Stomach (tissue), 8 donors: ENCODE measurements at regions not wholly inside any gene's neighbourhood (a gene's known extent, or its start where the extent isn't known, plus 50 kb on each side); places are given as distances from the start of the nearest gene placed in this dataset.
A peak's percentile ranks its signal among the peaks of the same experiment; 100 is the strongest.
"Not testable (repeated sequence)": the region's sequence is repeated elsewhere in the genome, so short reads cannot be mapped to it uniquely, and the experiment has no call there.

Experiments
- DNase-seq, 2 donors: peaks; one replicate each; pipeline versions ENCODE4 v3.0.0 to v3.0.0-alpha.2; 2013 to 2019
- H3K27ac ChIP-seq, 5 donors: fragments of 200-600 bp in 4 of 5; sonication (generic) in 4 of 5; one replicate each; pipeline ENCODE4 v1.5.1; 2013 to 2019; ENCODE audit warnings: mild to moderate bottlenecking in 1 of 5, moderate library complexity in 1 of 5
- H3K27me3 ChIP-seq, 3 donors: fragments of 200-600 bp; sonication (generic); one replicate each; pipeline ENCODE4 v1.5.1; 2017 to 2019; ENCODE audit warnings: mixed run types in 1 of 3
- H3K36me3 ChIP-seq, 4 donors: fragments of 200-600 bp; sonication (generic); 1 replicate in 3 of 4; 2 replicates in 1 of 4; pipeline ENCODE4 v1.5.1; 2016 to 2019
- H3K4me1 ChIP-seq, 4 donors: fragments of 200-600 bp; sonication (generic); one replicate each; pipeline ENCODE4 v1.5.1; 2016 to 2019
- H3K4me3 ChIP-seq, 4 donors: fragments of 200-600 bp; sonication (generic) in 3 of 4; one replicate each; pipeline ENCODE4 v1.5.1; 2016 to 2019; ENCODE audit warnings: mild to moderate bottlenecking in 1 of 4
- H3K9me3 ChIP-seq, 4 donors: fragments of 200-600 bp; sonication (generic); one replicate each; pipeline ENCODE4 v1.5.1; 2016 to 2019
- CTCF ChIP-seq, 7 experiments: fragments of 450-650 bp in 4 of 7; fragments of 200-600 bp in 3 of 7; sonication (generic) in 3 of 7; IDR thresholded peaks; one replicate each; pipeline ENCODE4 v1.5.1; 2016 to 2019; ENCODE audit warnings: antibody characterized with exemption in 7 of 7, control low read depth in 2 of 7, mild to moderate bottlenecking in 1 of 7
- EP300 ChIP-seq: sonication (generic); formaldehyde crosslinking; IDR thresholded peaks from one replicate; pipeline ENCODE4 v1.6.1; 2017; ENCODE audit warnings: antibody characterized with exemption
- POLR2A ChIP-seq, 4 donors: fragments of 450-650 bp; IDR thresholded peaks; one replicate each; pipeline ENCODE4 v1.6.1; 2016; ENCODE audit warnings: antibody characterized with exemption in 4 of 4, control low read depth in 2 of 4, mild to moderate bottlenecking in 1 of 4, moderate library complexity in 1 of 4
- POLR2AphosphoS5 ChIP-seq, 3 donors: sonication (generic); formaldehyde crosslinking; IDR thresholded peaks; one replicate each; pipeline ENCODE4 v1.6.1; 2016; ENCODE audit warnings: antibody characterized with exemption in 3 of 3
- WGBS, 5 donors: extraction: QIAGEN DNeasy Blood & Tissue Kit in 3 of 5; methylation state at CpG; one replicate each; pipeline versions ENCODE4 v1.1.5 to v1.1.7; 2013 to 2018; 5-methylcytosine and 5-hydroxymethylcytosine counted together
- intact Hi-C: fragments of 100-400 bp; cut with DNase I; formaldehyde crosslinking; loops from one replicate; pipeline ENCODE4 v1.15.1; 2023; ENCODE audit warnings: low total_unique reads
- donor health status: healthy with polysubstance abuse.
- donor health status: Bipolar disorder and iron deficiency.
- donor health status: healthy.

GRCh38 chr6:139699911-139700310, 325.5 kb upstream of the CITED2 start:
- DNase-seq = no peak
- WGBS, 5 donors = 89 to 96% (median 95%) methylated on average over 1 of the region's 1 CpG
- Histone ChIP-seq H3K27ac (no peak overlapping the region), H3K9me3 (no peaks in the 10 kb centered on the region), H3K27me3 (no peaks in the 10 kb centered on the region), H3K4me1 (peaks cover 0 to 3% (median 0%) of the 10 kb centered on the region in 4 donors), H3K36me3 (no peaks in the 10 kb centered on the region), H3K4me3 (no peak overlapping the region)
- intact Hi-C loops = no loop called here
- TF ChIP-seq CTCF (IDR thresholded peaks at IDR 0.05) = no peak

- Histone ChIP-seq H3K4me1 (peaks cover 0 to 3% (median 0%) of the 10 kb centered on the region in 4 donors), H3K27ac (peak overlapping the region in 1 of 5 donors; percentile 38), H3K36me3 (no peaks in the 10 kb centered on the region), H3K27me3 (no peaks in the 10 kb centered on the region), H3K4me3 (no peak overlapping the region), H3K9me3 (no peaks in the 10 kb centered on the region)
- TF ChIP-seq EP300 (no peak), CTCF (IDR thresholded peaks at IDR 0.05) (no peak), POLR2A (IDR thresholded peaks at IDR 0.05) (no peak), POLR2AphosphoS5 (IDR thresholded peaks at IDR 0.05) (no peak)
- no peak for DNase-seq
- intact Hi-C loops = no loop called here
- WGBS, 5 donors = 50 to 67% (median 63%) methylated on average over 1 of the region's 1 CpG
Measured at GRCh38 chr6:139699335-139699734, 324.9 kb upstream of the CITED2 start.

GRCh38 chr6:139698526-139699176, 324.2 kb upstream of the CITED2 start:
- intact Hi-C loops = no loop called here
- 76 to 92% (median 89%) methylated on average over 3 of the region's 3 CpGs for WGBS, 5 donors
- peak in 1 of 2 donors; percentile 31 for DNase-seq
- Histone ChIP-seq H3K27ac (peak overlapping the region in 1 of 5 donors; percentile 38), H3K27me3 (no peaks in the 10 kb centered on the region), H3K36me3 (no peaks in the 10 kb centered on the region), H3K4me1 (peaks cover 0 to 3% (median 0%) of the 10 kb centered on the region in 4 donors), H3K9me3 (no peaks in the 10 kb centered on the region), H3K4me3 (no peak overlapping the region)
- TF ChIP-seq POLR2AphosphoS5 (IDR thresholded peaks at IDR 0.05) (no peak), CTCF (IDR thresholded peaks at IDR 0.05) (no peak), EP300 (no peak), POLR2A (IDR thresholded peaks at IDR 0.05) (no peak)

GRCh38 chr6:139697856-139698255, 323.4 kb upstream of the CITED2 start:
- H3K36me3 ChIP-seq, H3K27me3 ChIP-seq, H3K9me3 ChIP-seq, H3K4me3 ChIP-seq, DNase-seq, intact Hi-C loops, H3K4me1 ChIP-seq, H3K27ac ChIP-seq: not testable (repeated sequence)
- WGBS, 5 donors = 93 to 100% (median 97%) methylated on average over 1 to 23 of the region's 23 CpGs

- WGBS, 5 donors = 81 to 92% (median 91%) methylated on average over 16 of the region's 16 CpGs
- H3K9me3 ChIP-seq, H3K27ac ChIP-seq, intact Hi-C loops, H3K27me3 ChIP-seq, DNase-seq, H3K36me3 ChIP-seq, H3K4me1 ChIP-seq: not testable (repeated sequence)
- peak overlapping the region in 1 of 4 donors; percentile 12 for H3K4me3 ChIP-seq
Measured at GRCh38 chr6:139696991-139697390, 322.5 kb upstream of the CITED2 start.
